GM23248 (cell line): ENCODE measurements at regions not wholly inside any gene's neighbourhood (a gene's known extent, or its start where the extent isn't known, plus 50 kb on each side); places are given as distances from the start of the nearest gene placed in this dataset.

Source experiments
- EZH2 ChIP-seq: fragments of 200-600 bp; sonication (generic); IDR thresholded peaks from 2 replicates; pipeline ENCODE4 v1.6.1; 2018; ENCODE audit warnings: antibody characterized with exemption, mild to moderate bottlenecking; ENCODE audit not compliant: insufficient read depth, poor library complexity, severe bottlenecking
- EZH2phosphoT487 ChIP-seq: fragments of 200-600 bp; sonication (generic); IDR thresholded peaks from 2 replicates; pipeline ENCODE4 v1.6.1; 2018; ENCODE audit warnings: antibody characterized with exemption, moderate library complexity, mild to moderate bottlenecking, low read depth; ENCODE audit not compliant: insufficient read depth

- no peak for TF ChIP-seq EZH2
- TF ChIP-seq EZH2phosphoT487, result no peak
These were observed 644.3 kb downstream of the CBLN2 start for GRCh38 chr18:71899707-71900472.
